Breast epithelium (tissue), 3 donors: ENCODE measurements at regions not wholly inside any gene's neighbourhood (a gene's known extent, or its start where the extent isn't known, plus 50 kb on each side); places are given as distances from the start of the nearest gene placed in this dataset.
"Not testable (repeated sequence)": the region's sequence is repeated elsewhere in the genome, so short reads cannot be mapped to it uniquely, and the experiment has no call there.

Source experiments
- POLR2A ChIP-seq: fragments of 450-650 bp; IDR thresholded peaks from one replicate; pipeline ENCODE4 v1.6.1; 2016; ENCODE audit warnings: antibody characterized with exemption, mild to moderate bottlenecking, moderate library complexity
- POLR2AphosphoS5 ChIP-seq, 3 donors: sonication (generic); formaldehyde crosslinking; IDR thresholded peaks; one replicate each; pipeline ENCODE4 v1.6.1; 2017; ENCODE audit warnings: antibody characterized with exemption in 3 of 3
- TF ChIP-seq, protein P1 (sequence below), 3 donors: fragments of 450-650 bp; IDR thresholded peaks; one replicate each; pipeline ENCODE4 v1.5.1; 2016 to 2017; ENCODE audit warnings: antibody characterized with exemption in 3 of 3, mild to moderate bottlenecking in 3 of 3, moderate library complexity in 3 of 3

DNA sequence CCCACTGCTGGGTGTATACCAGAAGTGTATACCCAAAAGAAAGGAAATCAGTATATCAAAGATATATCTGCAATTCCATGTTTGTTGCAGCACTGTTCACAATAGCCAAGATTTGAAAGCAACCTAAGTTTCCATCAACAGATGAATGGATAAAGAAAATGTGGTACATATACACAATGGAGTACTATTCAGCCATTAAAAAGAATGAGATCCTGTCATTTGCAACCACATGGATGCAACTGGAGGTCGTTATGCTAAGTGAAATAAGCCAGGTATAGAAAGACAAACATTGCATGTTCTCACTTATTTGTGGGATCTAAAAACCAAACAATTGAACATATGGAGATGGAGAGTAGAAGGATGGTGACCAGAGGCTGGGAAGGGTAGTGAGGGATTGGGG lies 97.2 kb downstream of the RMI1 start:
- TF ChIP-seq, protein P1, sequence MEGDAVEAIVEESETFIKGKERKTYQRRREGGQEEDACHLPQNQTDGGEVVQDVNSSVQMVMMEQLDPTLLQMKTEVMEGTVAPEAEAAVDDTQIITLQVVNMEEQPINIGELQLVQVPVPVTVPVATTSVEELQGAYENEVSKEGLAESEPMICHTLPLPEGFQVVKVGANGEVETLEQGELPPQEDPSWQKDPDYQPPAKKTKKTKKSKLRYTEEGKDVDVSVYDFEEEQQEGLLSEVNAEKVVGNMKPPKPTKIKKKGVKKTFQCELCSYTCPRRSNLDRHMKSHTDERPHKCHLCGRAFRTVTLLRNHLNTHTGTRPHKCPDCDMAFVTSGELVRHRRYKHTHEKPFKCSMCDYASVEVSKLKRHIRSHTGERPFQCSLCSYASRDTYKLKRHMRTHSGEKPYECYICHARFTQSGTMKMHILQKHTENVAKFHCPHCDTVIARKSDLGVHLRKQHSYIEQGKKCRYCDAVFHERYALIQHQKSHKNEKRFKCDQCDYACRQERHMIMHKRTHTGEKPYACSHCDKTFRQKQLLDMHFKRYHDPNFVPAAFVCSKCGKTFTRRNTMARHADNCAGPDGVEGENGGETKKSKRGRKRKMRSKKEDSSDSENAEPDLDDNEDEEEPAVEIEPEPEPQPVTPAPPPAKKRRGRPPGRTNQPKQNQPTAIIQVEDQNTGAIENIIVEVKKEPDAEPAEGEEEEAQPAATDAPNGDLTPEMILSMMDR (IDR thresholded peaks at IDR 0.05) = not testable (repeated sequence)
- TF ChIP-seq POLR2A; POLR2AphosphoS5 (IDR thresholded peaks at IDR 0.05): not testable (repeated sequence)
